ENCODE measurements at regions not wholly inside any gene's neighbourhood (a gene's known extent, or its start where the extent isn't known, plus 50 kb on each side); places are given as distances from the start of the nearest gene placed in this dataset.
"Not testable (repeated sequence)": the region's sequence is repeated elsewhere in the genome, so short reads cannot be mapped to it uniquely, and the experiment has no call there.

- WGBS (ENCODE audit: insufficient coverage, low lambda C conversion rate), result no CpG with 5 or more reads among the region's 1 CpG
- Histone ChIP-seq H3K36me3 (ENCODE audit: control insufficient read depth, insufficient read depth, low read length) (no peaks in the 10 kb centered on the region), H3K4me1 (ENCODE audit: control insufficient read depth, insufficient read depth, low read length) (peaks cover 10% of the 10 kb centered on the region), H3K27me3 (ENCODE audit: control insufficient read depth, insufficient read depth, low read length) (no peaks in the 10 kb centered on the region), H3K4me3 (ENCODE audit: low read length) (no peak overlapping the region), H3K9me3 (ENCODE audit: control insufficient read depth, low read depth, low read length) (no peaks in the 10 kb centered on the region), H3K27ac (ENCODE audit: low read length) (no peak overlapping the region)
- DNase-seq, result no peak
Measured at GRCh38 chr1:87985071-87985470, 656.4 kb downstream of the LMO4 start.

DNA sequence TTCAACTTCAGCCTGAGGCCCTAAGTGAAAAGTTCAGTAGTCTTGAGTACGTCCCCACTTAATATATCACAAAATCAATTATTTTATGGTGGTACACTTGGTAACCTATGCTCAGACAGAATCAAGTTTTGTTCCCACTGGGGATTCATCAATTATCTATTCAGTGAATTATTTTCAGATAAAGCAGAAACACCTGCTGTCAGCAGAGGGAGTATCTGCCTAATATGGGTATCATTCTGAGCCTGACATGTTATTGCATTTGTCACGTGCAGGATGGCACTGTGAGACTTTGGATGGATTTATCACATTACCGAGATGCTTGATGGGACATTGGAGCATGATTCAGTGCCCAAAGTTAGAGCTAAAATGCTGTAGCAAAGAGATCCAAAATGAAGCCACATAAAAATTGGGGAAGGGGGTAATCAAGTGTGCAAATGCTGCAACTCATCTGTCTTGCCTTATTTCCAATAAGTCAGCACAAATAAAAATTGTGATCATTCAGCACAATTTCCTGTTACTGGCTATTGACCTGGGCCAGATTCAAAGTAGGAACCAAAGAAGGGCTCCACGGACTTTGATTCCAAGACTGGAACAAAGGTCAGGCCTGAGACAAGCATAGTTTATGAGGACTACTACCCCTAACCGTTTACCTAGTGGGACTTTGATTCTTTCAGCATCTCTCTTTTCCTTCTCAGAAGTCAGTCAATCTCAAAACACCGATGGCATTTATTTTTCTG is 657.6 kb downstream of the LMO4 start:
- H3K36me3 ChIP-seq (ENCODE audit: control insufficient read depth, insufficient read depth, low read length), result no peaks in the 10 kb centered on the region
- WGBS (ENCODE audit: insufficient coverage, low lambda C conversion rate), result 60% methylated on average over 1 of the region's 6 CpGs
- H3K4me3 ChIP-seq (ENCODE audit: low read length), result no peak overlapping the region
- no peaks in the 10 kb centered on the region for H3K27me3 ChIP-seq (ENCODE audit: control insufficient read depth, insufficient read depth, low read length)
- peak overlapping the region; percentile 57 for H3K27ac ChIP-seq (ENCODE audit: low read length)
- peak; percentile 56 to 84 for DNase-seq
- H3K9me3 ChIP-seq (ENCODE audit: control insufficient read depth, low read depth, low read length), result no peaks in the 10 kb centered on the region
- H3K4me1 ChIP-seq (ENCODE audit: control insufficient read depth, insufficient read depth, low read length), result peaks cover 10% of the 10 kb centered on the region

DNA sequence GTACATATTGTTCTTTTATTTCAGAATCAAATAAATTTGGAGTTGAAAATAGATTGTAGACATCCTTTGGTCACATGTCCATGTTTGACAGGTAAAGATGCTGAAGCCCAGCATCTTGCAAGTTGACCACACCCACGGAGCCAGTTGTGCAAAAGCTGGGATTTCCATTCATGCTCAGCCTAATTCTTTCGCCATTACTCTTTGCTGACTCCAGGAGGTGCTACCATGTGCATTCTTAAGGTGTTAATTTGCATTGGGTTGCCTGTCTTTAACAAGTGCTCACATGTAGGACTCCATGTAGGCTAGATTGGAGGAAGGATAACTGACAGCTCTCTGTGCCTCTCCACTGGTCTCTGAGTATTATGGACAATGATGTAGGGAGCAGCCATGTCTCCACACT is 660.7 kb downstream of the LMO4 start:
- DNase-seq, result no peak
- no peaks in the 10 kb centered on the region for H3K9me3 ChIP-seq (ENCODE audit: control insufficient read depth, low read depth, low read length)
- H3K4me3 ChIP-seq (ENCODE audit: low read length), result no peak overlapping the region
- H3K36me3 ChIP-seq (ENCODE audit: control insufficient read depth, insufficient read depth, low read length), result no peaks in the 10 kb centered on the region
- no CpG with 5 or more reads among the region's 2 CpGs for WGBS (ENCODE audit: insufficient coverage, low lambda C conversion rate)
- H3K27me3 ChIP-seq (ENCODE audit: control insufficient read depth, insufficient read depth, low read length), result no peaks in the 10 kb centered on the region
- peaks cover 10% of the 10 kb centered on the region for H3K4me1 ChIP-seq (ENCODE audit: control insufficient read depth, insufficient read depth, low read length)
- no peak overlapping the region for H3K27ac ChIP-seq (ENCODE audit: low read length)

- DNase-seq; H3K4me3 ChIP-seq (ENCODE audit: low read length); H3K27ac ChIP-seq (ENCODE audit: low read length); H3K27me3 ChIP-seq (ENCODE audit: control insufficient read depth, insufficient read depth, low read length); H3K4me1 ChIP-seq (ENCODE audit: control insufficient read depth, insufficient read depth, low read length); H3K9me3 ChIP-seq (ENCODE audit: control insufficient read depth, low read depth, low read length); H3K36me3 ChIP-seq (ENCODE audit: control insufficient read depth, insufficient read depth, low read length): not testable (repeated sequence)
- no CpG with 5 or more reads among the region's 5 CpGs for WGBS (ENCODE audit: insufficient coverage, low lambda C conversion rate)
Measured at GRCh38 chr1:87992536-87992935, 663.9 kb downstream of the LMO4 start.

DNA sequence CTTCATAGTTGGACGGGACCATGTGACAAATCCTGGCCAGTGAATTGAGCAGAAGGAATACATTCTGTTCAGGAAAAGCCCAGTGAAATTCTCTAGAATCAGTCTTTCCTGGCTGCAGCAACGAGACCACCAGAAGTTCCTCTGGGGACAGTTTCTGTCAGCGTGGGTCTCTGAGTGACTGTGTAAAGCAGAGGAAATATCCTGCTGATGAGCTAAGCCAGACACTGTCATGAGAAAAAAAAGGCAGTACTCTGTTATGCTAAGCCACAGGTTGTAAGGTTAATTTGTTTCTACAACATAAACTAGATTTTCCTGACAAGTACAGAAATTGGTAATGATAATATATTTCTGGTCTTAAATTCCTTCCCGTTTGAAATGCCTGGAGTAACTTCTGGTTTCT is 664.4 kb downstream of the LMO4 start:
- Histone ChIP-seq H3K27ac (ENCODE audit: low read length) (no peak overlapping the region), H3K27me3 (ENCODE audit: control insufficient read depth, insufficient read depth, low read length) (no peaks in the 10 kb centered on the region), H3K4me3 (ENCODE audit: low read length) (no peak overlapping the region), H3K9me3 (ENCODE audit: control insufficient read depth, low read depth, low read length) (no peaks in the 10 kb centered on the region), H3K36me3 (ENCODE audit: control insufficient read depth, insufficient read depth, low read length) (no peaks in the 10 kb centered on the region), H3K4me1 (ENCODE audit: control insufficient read depth, insufficient read depth, low read length) (no peaks in the 10 kb centered on the region)
- DNase-seq, result no peak
- 60% methylated on average over 1 of the region's 4 CpGs for WGBS (ENCODE audit: insufficient coverage, low lambda C conversion rate)

- Histone ChIP-seq H3K27me3 (ENCODE audit: control insufficient read depth, insufficient read depth, low read length) (no peaks in the 10 kb centered on the region), H3K9me3 (ENCODE audit: control insufficient read depth, low read depth, low read length) (no peaks in the 10 kb centered on the region), H3K27ac (ENCODE audit: low read length) (no peak overlapping the region), H3K4me3 (ENCODE audit: low read length) (no peak overlapping the region), H3K36me3 (ENCODE audit: control insufficient read depth, insufficient read depth, low read length) (no peaks in the 10 kb centered on the region), H3K4me1 (ENCODE audit: control insufficient read depth, insufficient read depth, low read length) (no peaks in the 10 kb centered on the region)
- no peak for DNase-seq
- WGBS (ENCODE audit: insufficient coverage, low lambda C conversion rate), result 100% methylated on average over 4 of the region's 6 CpGs
Measured at GRCh38 chr1:87999852-88000251, 671.2 kb downstream of the LMO4 start.

DNA sequence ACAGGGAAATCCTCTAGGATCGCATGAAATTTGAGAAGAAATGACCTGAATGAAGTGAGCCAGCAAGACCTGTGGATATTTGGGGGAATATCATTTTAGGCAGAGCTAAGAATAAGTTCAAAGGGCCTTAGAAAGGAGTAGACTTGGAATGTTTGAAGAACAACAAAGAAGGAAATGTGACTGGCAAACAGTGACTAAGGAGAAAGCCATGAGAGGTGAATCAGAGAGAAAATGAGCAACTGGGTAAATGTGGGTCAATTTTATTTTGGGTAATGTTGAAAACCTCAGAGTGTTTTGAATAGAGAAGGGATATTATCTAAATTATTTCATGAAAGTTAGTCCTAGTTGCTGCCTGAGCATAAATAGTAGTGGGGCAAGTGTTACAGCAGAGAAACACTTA is 672.8 kb downstream of the LMO4 start:
- H3K4me3 ChIP-seq (ENCODE audit: low read length), result no peak overlapping the region
- H3K27ac ChIP-seq (ENCODE audit: low read length), result no peak overlapping the region
- no peaks in the 10 kb centered on the region for H3K4me1 ChIP-seq (ENCODE audit: control insufficient read depth, insufficient read depth, low read length)
- no peaks in the 10 kb centered on the region for H3K27me3 ChIP-seq (ENCODE audit: control insufficient read depth, insufficient read depth, low read length)
- WGBS (ENCODE audit: insufficient coverage, low lambda C conversion rate), result no CpG with 5 or more reads among the region's 1 CpG
- DNase-seq, result no peak
- no peaks in the 10 kb centered on the region for H3K36me3 ChIP-seq (ENCODE audit: control insufficient read depth, insufficient read depth, low read length)
- H3K9me3 ChIP-seq (ENCODE audit: control insufficient read depth, low read depth, low read length), result no peaks in the 10 kb centered on the region

DNA sequence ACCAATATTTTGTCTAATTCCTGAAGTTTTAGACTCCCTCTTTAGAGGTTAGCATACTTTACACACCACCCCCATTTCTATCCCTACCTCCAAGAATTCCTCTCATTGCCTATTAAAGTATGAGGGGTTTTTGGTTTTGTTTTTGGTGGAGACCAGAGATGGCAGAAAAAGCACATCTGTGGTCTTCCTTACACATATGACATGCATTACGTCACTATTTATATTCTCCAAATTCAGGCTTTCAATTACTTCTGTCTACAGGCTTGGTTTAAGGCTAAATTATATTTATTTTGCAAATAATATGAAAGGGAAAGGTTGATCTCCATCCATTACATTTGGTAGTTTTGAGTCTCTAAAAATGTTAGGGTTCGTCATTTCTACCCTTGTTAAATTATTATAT is 674.6 kb downstream of the LMO4 start:
- H3K27me3 ChIP-seq (ENCODE audit: control insufficient read depth, insufficient read depth, low read length), result no peaks in the 10 kb centered on the region
- H3K36me3 ChIP-seq (ENCODE audit: control insufficient read depth, insufficient read depth, low read length), result no peaks in the 10 kb centered on the region
- DNase-seq, result no peak
- no peak overlapping the region for H3K4me3 ChIP-seq (ENCODE audit: low read length)
- no peaks in the 10 kb centered on the region for H3K4me1 ChIP-seq (ENCODE audit: control insufficient read depth, insufficient read depth, low read length)
- no peaks in the 10 kb centered on the region for H3K9me3 ChIP-seq (ENCODE audit: control insufficient read depth, low read depth, low read length)
- WGBS (ENCODE audit: insufficient coverage, low lambda C conversion rate), result 100% methylated on average over 1 of the region's 2 CpGs
- no peak overlapping the region for H3K27ac ChIP-seq (ENCODE audit: low read length)

GRCh38 chr1:88009916-88010315 is 674.2 kb upstream of the PKN2 start:
- Histone ChIP-seq H3K9me3 (ENCODE audit: control insufficient read depth, low read depth, low read length) (no peaks in the 10 kb centered on the region), H3K4me3 (ENCODE audit: low read length) (no peak overlapping the region), H3K27ac (ENCODE audit: low read length) (no peak overlapping the region), H3K36me3 (ENCODE audit: control insufficient read depth, insufficient read depth, low read length) (no peaks in the 10 kb centered on the region), H3K27me3 (ENCODE audit: control insufficient read depth, insufficient read depth, low read length) (no peaks in the 10 kb centered on the region), H3K4me1 (ENCODE audit: control insufficient read depth, insufficient read depth, low read length) (peaks cover 7% of the 10 kb centered on the region)
- no peak for DNase-seq
- no CpG with 5 or more reads among the region's 1 CpG for WGBS (ENCODE audit: insufficient coverage, low lambda C conversion rate)

DNA sequence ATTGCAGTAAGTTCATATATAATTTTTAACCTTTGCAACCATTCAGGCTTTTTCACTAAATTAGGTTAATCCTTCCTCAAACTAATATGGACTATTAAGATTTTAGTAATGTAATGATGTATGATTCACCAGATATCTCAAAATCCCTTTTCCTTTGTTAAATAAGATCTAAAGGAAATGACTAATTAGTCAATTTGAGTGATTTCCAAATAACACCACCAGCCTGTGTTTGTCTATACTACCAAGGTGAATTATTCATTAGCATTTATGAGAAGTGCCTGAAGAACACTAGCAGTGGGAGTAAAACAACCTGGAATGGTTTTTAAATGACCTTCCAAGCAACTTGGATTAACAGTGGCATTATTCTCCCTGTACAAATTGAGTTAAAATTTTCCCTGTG is 670.6 kb upstream of the PKN2 start:
- H3K4me3 ChIP-seq (ENCODE audit: low read length), result no peak overlapping the region
- no peaks in the 10 kb centered on the region for H3K27me3 ChIP-seq (ENCODE audit: control insufficient read depth, insufficient read depth, low read length)
- peak overlapping the region; percentile 64 for H3K27ac ChIP-seq (ENCODE audit: low read length)
- no peaks in the 10 kb centered on the region for H3K9me3 ChIP-seq (ENCODE audit: control insufficient read depth, low read depth, low read length)
- no peaks in the 10 kb centered on the region for H3K36me3 ChIP-seq (ENCODE audit: control insufficient read depth, insufficient read depth, low read length)
- DNase-seq, result no peak
- H3K4me1 ChIP-seq (ENCODE audit: control insufficient read depth, insufficient read depth, low read length), result peaks cover 7% of the 10 kb centered on the region

- H3K4me1 ChIP-seq (ENCODE audit: control insufficient read depth, insufficient read depth, low read length), result peaks cover 7% of the 10 kb centered on the region
- no peaks in the 10 kb centered on the region for H3K27me3 ChIP-seq (ENCODE audit: control insufficient read depth, insufficient read depth, low read length)
- peak overlapping the region; percentile 64 for H3K27ac ChIP-seq (ENCODE audit: low read length)
- H3K4me3 ChIP-seq (ENCODE audit: low read length), result no peak overlapping the region
- 55% methylated on average over 1 of the region's 3 CpGs for WGBS (ENCODE audit: insufficient coverage, low lambda C conversion rate)
- no peaks in the 10 kb centered on the region for H3K36me3 ChIP-seq (ENCODE audit: control insufficient read depth, insufficient read depth, low read length)
- no peaks in the 10 kb centered on the region for H3K9me3 ChIP-seq (ENCODE audit: control insufficient read depth, low read depth, low read length)
- peak; percentile 60 to 78 for DNase-seq
Measured at GRCh38 chr1:88014131-88014530, 669.9 kb upstream of the PKN2 start.
